OCI-LY7 (cell line): ENCODE measurements at regions not wholly inside any gene's neighbourhood (a gene's known extent, or its start where the extent isn't known, plus 50 kb on each side); places are given as distances from the start of the nearest gene placed in this dataset.

Source experiments
- EZH2phosphoT487 ChIP-seq: fragments of 200-600 bp; sonication (generic); IDR thresholded peaks from 2 replicates; pipeline ENCODE4 v1.6.1; 2018; ENCODE audit warnings: low read depth, borderline replicate concordance, mild to moderate bottlenecking, mixed run types, antibody characterized with exemption, low read length, moderate library complexity, mixed read lengths
- TF ChIP-seq, protein P1 (sequence below): fragments of 200-600 bp; sonication (generic); conservative IDR thresholded peaks from 2 replicates; pipeline ENCODE4 v1.5.1; 2014; ENCODE audit warnings: mild to moderate bottlenecking, antibody characterized with exemption, low read length, moderate library complexity, mixed read lengths

DNA sequence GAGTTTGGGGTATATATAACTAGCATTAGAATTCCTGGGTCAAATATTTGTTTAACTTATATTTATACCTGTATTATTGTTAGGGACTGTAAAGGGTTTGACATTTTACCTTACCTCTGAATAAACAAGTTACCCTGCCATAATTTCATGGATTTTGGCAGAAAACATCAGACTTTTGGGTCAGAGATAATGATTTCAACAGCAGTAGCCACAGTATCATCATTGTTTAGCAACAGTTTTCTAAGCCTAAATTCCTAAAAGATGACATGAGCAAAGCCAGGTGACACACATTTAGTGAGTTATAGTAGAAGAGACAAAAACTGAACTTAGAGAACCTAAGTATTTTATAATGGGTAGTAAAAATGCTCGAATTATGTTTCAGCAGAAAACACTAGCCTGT is 954.4 kb downstream of the TRHDE start:
- TF ChIP-seq, protein P1, sequence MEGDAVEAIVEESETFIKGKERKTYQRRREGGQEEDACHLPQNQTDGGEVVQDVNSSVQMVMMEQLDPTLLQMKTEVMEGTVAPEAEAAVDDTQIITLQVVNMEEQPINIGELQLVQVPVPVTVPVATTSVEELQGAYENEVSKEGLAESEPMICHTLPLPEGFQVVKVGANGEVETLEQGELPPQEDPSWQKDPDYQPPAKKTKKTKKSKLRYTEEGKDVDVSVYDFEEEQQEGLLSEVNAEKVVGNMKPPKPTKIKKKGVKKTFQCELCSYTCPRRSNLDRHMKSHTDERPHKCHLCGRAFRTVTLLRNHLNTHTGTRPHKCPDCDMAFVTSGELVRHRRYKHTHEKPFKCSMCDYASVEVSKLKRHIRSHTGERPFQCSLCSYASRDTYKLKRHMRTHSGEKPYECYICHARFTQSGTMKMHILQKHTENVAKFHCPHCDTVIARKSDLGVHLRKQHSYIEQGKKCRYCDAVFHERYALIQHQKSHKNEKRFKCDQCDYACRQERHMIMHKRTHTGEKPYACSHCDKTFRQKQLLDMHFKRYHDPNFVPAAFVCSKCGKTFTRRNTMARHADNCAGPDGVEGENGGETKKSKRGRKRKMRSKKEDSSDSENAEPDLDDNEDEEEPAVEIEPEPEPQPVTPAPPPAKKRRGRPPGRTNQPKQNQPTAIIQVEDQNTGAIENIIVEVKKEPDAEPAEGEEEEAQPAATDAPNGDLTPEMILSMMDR: no peak
- no peak for TF ChIP-seq EZH2phosphoT487
